GM12878 (cell line): ENCODE measurements at regions not wholly inside any gene's neighbourhood (a gene's known extent, or its start where the extent isn't known, plus 50 kb on each side); places are given as distances from the start of the nearest gene placed in this dataset.

Experiments used
- ATAC-seq: fragments of 200-7000 bp; cut with Tn5 transposase; 3 replicates; pipeline ENCODE4 v1.9.1; 2020; ENCODE audit warnings: mild to moderate bottlenecking, moderate library complexity
- BruUV-seq: library from RNA; stranded (reverse); fragments of 400-500 nt; replicated peaks from 2 replicates; lab custom pipeline; 2021; lab: Mats Ljungman, UMichigan
- CTCF ChIA-PET: fragments of 300-600 bp; sonication (Branson Sonifier 250); formaldehyde crosslinking; extraction: SDS; loops from one replicate; lab custom pipeline; 2021; ENCODE audit warnings: inconsistent platforms; lab: Yijun Ruan, JAX
- POLR2A ChIA-PET: fragments of 350-600 bp; formaldehyde crosslinking; extraction: SDS; loops from one replicate; lab custom pipeline; 2021; ENCODE audit warnings: inconsistent platforms; lab: Charles Lee
- RAD21 ChIA-PET: fragments of 300-600 bp; sonication (Branson Sonifier 250); formaldehyde crosslinking; loops from one replicate; lab custom pipeline; 2023; ENCODE audit warnings: antibody characterized with exemption; ENCODE audit not compliant: unreplicated experiment; lab: Charles Lee
- SMC1A ChIA-PET: fragments of 300-600 bp; sonication (Branson Sonifier 250); formaldehyde crosslinking; loops from one replicate; lab custom pipeline; 2023; ENCODE audit not compliant: unreplicated experiment, uncharacterized antibody; lab: Charles Lee
- DNase-seq: peaks from one replicate; pipeline ENCODE4 v3.0.0-alpha.2; 2011; ENCODE audit warnings: low read depth, low spot score
- FAIRE-seq: peaks from 3 replicates; lab custom pipeline; 2011; peaks lifted over from hg19 to GRCh38; lab: Jason Lieb, UNC
- H2AFZ ChIP-seq: 2 replicates; pipeline ENCODE4 v1.6.0; 2011; ENCODE audit warnings: low read depth, low read length, control low read depth; ENCODE audit not compliant: control insufficient read depth
- H3K27ac ChIP-seq: 2 replicates; pipeline ENCODE4 v1.5.1; 2011; ENCODE audit warnings: control low read depth; ENCODE audit not compliant: control insufficient read depth, insufficient read depth
- H3K27me3 ChIP-seq, 2 experiments: replicated peaks in 1 of 2; 2 replicates each; pipeline versions ENCODE4 v1.6.0 to v1.6.1; 2011; ENCODE audit warnings: low read length in 1 of 2; ENCODE audit not compliant: control insufficient read depth in 2 of 2, insufficient read depth in 2 of 2
- H3K36me3 ChIP-seq, 2 experiments: 2 replicates each; pipeline ENCODE4 v1.5.1; 2011; ENCODE audit warnings: low read length in 1 of 2; ENCODE audit not compliant: control insufficient read depth in 2 of 2, insufficient read depth in 2 of 2
- H3K4me1 ChIP-seq: 2 replicates; pipeline ENCODE4 v1.6.1; 2011; ENCODE audit warnings: mild to moderate bottlenecking, low read length, moderate library complexity, mixed read lengths; ENCODE audit not compliant: control insufficient read depth, insufficient read depth
- H3K4me2 ChIP-seq: 2 replicates; pipeline ENCODE4 v1.6.0; 2011; ENCODE audit warnings: control low read depth; ENCODE audit not compliant: control insufficient read depth, insufficient read depth
- H3K4me3 ChIP-seq: fragments of 200-600 bp; sonication (generic); 2 replicates; pipeline ENCODE4 v1.5.1; 2016
- H3K79me2 ChIP-seq: 2 replicates; pipeline ENCODE4 v1.6.0; 2011; ENCODE audit warnings: low read length; ENCODE audit not compliant: control insufficient read depth, insufficient read depth
- H3K9ac ChIP-seq: 2 replicates; pipeline ENCODE4 v1.8.0; 2011; ENCODE audit warnings: low read length, control low read depth, mixed read lengths; ENCODE audit not compliant: control insufficient read depth, insufficient read depth
- H3K9me3 ChIP-seq: replicated peaks from 3 replicates; pipeline ENCODE4 v1.5.1; 2011; ENCODE audit warnings: mild to moderate bottlenecking, low read length; ENCODE audit not compliant: control insufficient read depth, insufficient read depth
- H4K20me1 ChIP-seq: 2 replicates; pipeline ENCODE4 v1.6.0; 2011; ENCODE audit not compliant: control insufficient read depth, insufficient read depth
- ATF3 ChIP-seq: IDR thresholded peaks from 2 replicates; pipeline ENCODE4 v1.6.1; 2011; ENCODE audit warnings: low read depth, mild to moderate bottlenecking, low read length, moderate library complexity, borderline replicate concordance; ENCODE audit errors: extremely low read depth
- BHLHE40 ChIP-seq, 2 experiments: fragments of 450-650 bp in 1 of 2; IDR thresholded peaks; 2 replicates each; pipeline ENCODE4 v1.6.1; 2011 to 2017; ENCODE audit warnings: low read depth in 2 of 2, borderline replicate concordance in 1 of 2, improper control_type of control experiment in 1 of 2, low read length in 1 of 2, mild to moderate bottlenecking in 1 of 2
- EED ChIP-seq: sonication (generic); IDR thresholded peaks from 2 replicates; pipeline ENCODE4 v1.6.1; 2016; ENCODE audit warnings: antibody characterized with exemption, low read depth
- HDAC6 ChIP-seq: fragments of 200-600 bp; sonication (generic); IDR thresholded peaks from one replicate; pipeline ENCODE4 v1.8.0; 2017; ENCODE audit warnings: antibody characterized with exemption; ENCODE audit not compliant: unreplicated experiment
- IKZF1 ChIP-seq: fragments of 450-650 bp; conservative IDR thresholded peaks from 2 replicates; pipeline ENCODE4 v1.6.1; 2017; ENCODE audit warnings: antibody characterized with exemption, mild to moderate bottlenecking
- KDM1A ChIP-seq: fragments of 200-600 bp; sonication (generic); IDR thresholded peaks from 2 replicates; pipeline ENCODE4 v1.6.1; 2016; ENCODE audit warnings: borderline replicate concordance
- NR2C2 ChIP-seq: IDR thresholded peaks from 2 replicates; pipeline ENCODE4 v1.6.1; 2011; ENCODE audit warnings: borderline replicate concordance, low read depth; ENCODE audit not compliant: control insufficient read depth, insufficient read length
- NR2F1 ChIP-seq: fragments of 450-650 bp; conservative IDR thresholded peaks from 2 replicates; pipeline ENCODE4 v1.6.1; 2017; ENCODE audit warnings: mild to moderate bottlenecking
- SMAD1 ChIP-seq: fragments of 450-650 bp; IDR thresholded peaks from 2 replicates; pipeline ENCODE4 v1.6.1; 2018; ENCODE audit warnings: mild to moderate bottlenecking, low read depth; ENCODE audit not compliant: partially characterized antibody
- SMAD5 ChIP-seq: IDR thresholded peaks from 2 replicates; pipeline ENCODE4 v1.6.1; 2016; ENCODE audit warnings: antibody characterized with exemption, low read depth
- SREBF1 ChIP-seq: IDR thresholded peaks from 2 replicates; pipeline ENCODE4 v1.6.1; 2012; ENCODE audit warnings: mild to moderate bottlenecking, low read length
- STAT1 ChIP-seq: fragments of 450-650 bp; conservative IDR thresholded peaks from 2 replicates; pipeline ENCODE4 v1.6.1; 2014; ENCODE audit warnings: antibody characterized with exemption, mild to moderate bottlenecking
- TBL1XR1 ChIP-seq: IDR thresholded peaks from 2 replicates; pipeline ENCODE4 v1.6.1; 2012; ENCODE audit warnings: low read depth, low read length, improper control_type of control experiment
- TCF3 ChIP-seq: IDR thresholded peaks from 2 replicates; pipeline ENCODE4 v1.6.1; 2012; ENCODE audit warnings: low read depth, mild to moderate bottlenecking, low read length, borderline replicate concordance; ENCODE audit not compliant: insufficient read depth
- ZSCAN29 ChIP-seq: fragments of 450-650 bp; IDR thresholded peaks from 2 replicates; pipeline ENCODE4 v1.6.1; 2017; ENCODE audit warnings: mild to moderate bottlenecking, moderate library complexity
- WGBS: methylation state at CpG from one replicate; pipeline ENCODE4 v1.1.6; 2016; ENCODE audit warnings: low lambda C conversion rate; ENCODE audit not compliant: insufficient replicate concordance, insufficient coverage; ENCODE audit errors: missing lambda C conversion rate; 5-methylcytosine and 5-hydroxymethylcytosine counted together
- in situ Hi-C: fragments of 300-500 bp; cut with MboI; formaldehyde crosslinking; loops from 9 replicates; pipeline ENCODE4 v1.14.3; 2018; ENCODE audit warnings: mixed read lengths
- intact Hi-C: fragments of 100-400 bp; cut with micrococcal nuclease; formaldehyde crosslinking; loops from one replicate; pipeline ENCODE4 v1.14.2; 2022; ENCODE audit not compliant: unreplicated experiment
- TF ChIP-seq, protein P1 (sequence below): fragments of 450-650 bp; IDR thresholded peaks from 2 replicates; pipeline ENCODE4 v1.6.1; 2016; ENCODE audit warnings: mild to moderate bottlenecking, moderate library complexity, borderline replicate concordance

DNA sequence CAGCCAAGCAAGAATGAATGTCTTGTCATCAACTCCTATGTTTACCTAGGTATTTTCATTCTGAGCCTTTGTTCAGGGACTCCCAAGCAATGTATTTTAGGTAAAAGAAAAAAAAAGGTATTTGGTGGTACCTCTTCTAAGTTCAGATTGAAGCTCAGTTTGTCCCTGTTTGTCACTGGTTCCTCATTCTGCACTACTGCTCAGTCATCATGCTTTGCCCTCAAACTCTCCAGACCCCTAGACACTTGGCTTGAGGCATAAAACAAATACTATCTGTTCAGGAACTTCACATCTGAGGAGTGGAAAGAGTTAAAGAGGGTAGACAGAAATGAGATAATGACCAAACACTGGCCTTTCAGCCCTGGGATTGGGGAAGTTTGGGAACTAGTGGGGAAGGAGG is 163.6 kb upstream of the HNRNPA3 start:
- FAIRE-seq (no peak), DNase-seq (no peak), ATAC-seq (no peak)
- ChIA-PET CTCF (no interaction called here), POLR2A (no interaction called here), RAD21 (no interaction called here), SMC1A (interaction anchor here (1.0 kb wide), 1 partner anchor 583 kb away, joined by 3 read pairs; no protein-coding TSS in a partner anchor)
- H3K9me3 ChIP-seq: no peaks in the 10 kb centered on the region; the same call in 2 of the 3 replicates
- in situ Hi-C loops (no loop called here), intact Hi-C loops (no loop called here)
- no peaks in the 10 kb centered on the region for H3K79me2 ChIP-seq
- H4K20me1 ChIP-seq: no peaks in the 10 kb centered on the region
- H3K4me2 ChIP-seq: no peak overlapping the region
- H3K36me3 ChIP-seq: no peaks in the 10 kb centered on the region
- no peaks in the 10 kb centered on the region for H3K4me1 ChIP-seq
- no peaks in the 10 kb centered on the region for H3K27me3 ChIP-seq
- H2AFZ ChIP-seq: no peak overlapping the region
- TF ChIP-seq HDAC6 (no peak), STAT1 (no peak), SMAD1 (no peak), BHLHE40 (IDR thresholded peaks at IDR 0.05; ENCODE audit: borderline replicate concordance in 1 of 2, low read depth in 2 of 2, low read length in 1 of 2) (no peak), SREBF1 (no peak), KDM1A (no peak), TBL1XR1 (no peak), SMAD5 (no peak), TCF3 (no peak)
- no TSS peak for BruUV-seq
- no peak overlapping the region for H3K9ac ChIP-seq
- H3K27ac ChIP-seq: no peak overlapping the region
- H3K4me3 ChIP-seq: no peak overlapping the region

DNA sequence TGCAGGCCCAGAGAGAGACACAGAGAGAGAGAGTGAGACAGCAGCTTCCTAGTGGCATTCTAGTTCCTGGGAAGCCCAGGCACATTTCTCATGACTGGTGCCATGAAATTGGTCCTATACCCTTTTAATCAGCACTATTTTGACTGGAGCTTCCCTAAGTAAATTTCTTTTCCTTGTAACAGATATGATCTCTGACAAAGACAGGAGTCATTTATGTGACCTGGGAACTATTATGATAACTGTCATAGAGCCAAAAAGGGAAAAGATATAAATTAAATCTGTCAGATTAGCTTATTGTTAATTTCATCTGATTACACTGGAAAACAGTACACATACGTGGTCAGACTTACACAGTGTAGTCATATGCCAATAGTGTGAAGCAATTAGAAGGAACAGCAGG is 161.3 kb upstream of the HNRNPA3 start:
- Histone ChIP-seq H3K27ac (no peak overlapping the region), H3K27me3 (no peaks in the 10 kb centered on the region), H3K4me2 (no peak overlapping the region), H3K4me3 (no peak overlapping the region), H3K36me3 (no peaks in the 10 kb centered on the region), H4K20me1 (no peaks in the 10 kb centered on the region), H3K79me2 (no peaks in the 10 kb centered on the region), H2AFZ (no peak overlapping the region), H3K9me3 (no peaks in the 10 kb centered on the region; the same call in 2 of the 3 replicates), H3K9ac (no peak overlapping the region), H3K4me1 (no peaks in the 10 kb centered on the region)
- FAIRE-seq (no peak), ATAC-seq (no peak), DNase-seq (no peak)
- 0% methylated on average over 1 of the region's 1 CpG for WGBS
- CTCF ChIA-PET: no interaction called here
- BruUV-seq: no TSS peak
- in situ Hi-C loops: no loop called here
- SMC1A ChIA-PET: interaction anchor here (0.6 to 1.2 kb wide), 3 partner anchors 9 to 584 kb away, joined by 3 to 5 read pairs (median 3); no protein-coding TSS in a partner anchor
- intact Hi-C loops: no loop called here
- POLR2A ChIA-PET: no interaction called here
- RAD21 ChIA-PET: interaction anchor here (1.0 kb wide), 1 partner anchor 164 kb away, joined by 3 read pairs; no protein-coding TSS in a partner anchor
- TF ChIP-seq ATF3: no peak
- TF ChIP-seq NR2C2: no peak
- no peak for TF ChIP-seq SMAD1
- TF ChIP-seq ZSCAN29: no peak
- TF ChIP-seq, protein P1, sequence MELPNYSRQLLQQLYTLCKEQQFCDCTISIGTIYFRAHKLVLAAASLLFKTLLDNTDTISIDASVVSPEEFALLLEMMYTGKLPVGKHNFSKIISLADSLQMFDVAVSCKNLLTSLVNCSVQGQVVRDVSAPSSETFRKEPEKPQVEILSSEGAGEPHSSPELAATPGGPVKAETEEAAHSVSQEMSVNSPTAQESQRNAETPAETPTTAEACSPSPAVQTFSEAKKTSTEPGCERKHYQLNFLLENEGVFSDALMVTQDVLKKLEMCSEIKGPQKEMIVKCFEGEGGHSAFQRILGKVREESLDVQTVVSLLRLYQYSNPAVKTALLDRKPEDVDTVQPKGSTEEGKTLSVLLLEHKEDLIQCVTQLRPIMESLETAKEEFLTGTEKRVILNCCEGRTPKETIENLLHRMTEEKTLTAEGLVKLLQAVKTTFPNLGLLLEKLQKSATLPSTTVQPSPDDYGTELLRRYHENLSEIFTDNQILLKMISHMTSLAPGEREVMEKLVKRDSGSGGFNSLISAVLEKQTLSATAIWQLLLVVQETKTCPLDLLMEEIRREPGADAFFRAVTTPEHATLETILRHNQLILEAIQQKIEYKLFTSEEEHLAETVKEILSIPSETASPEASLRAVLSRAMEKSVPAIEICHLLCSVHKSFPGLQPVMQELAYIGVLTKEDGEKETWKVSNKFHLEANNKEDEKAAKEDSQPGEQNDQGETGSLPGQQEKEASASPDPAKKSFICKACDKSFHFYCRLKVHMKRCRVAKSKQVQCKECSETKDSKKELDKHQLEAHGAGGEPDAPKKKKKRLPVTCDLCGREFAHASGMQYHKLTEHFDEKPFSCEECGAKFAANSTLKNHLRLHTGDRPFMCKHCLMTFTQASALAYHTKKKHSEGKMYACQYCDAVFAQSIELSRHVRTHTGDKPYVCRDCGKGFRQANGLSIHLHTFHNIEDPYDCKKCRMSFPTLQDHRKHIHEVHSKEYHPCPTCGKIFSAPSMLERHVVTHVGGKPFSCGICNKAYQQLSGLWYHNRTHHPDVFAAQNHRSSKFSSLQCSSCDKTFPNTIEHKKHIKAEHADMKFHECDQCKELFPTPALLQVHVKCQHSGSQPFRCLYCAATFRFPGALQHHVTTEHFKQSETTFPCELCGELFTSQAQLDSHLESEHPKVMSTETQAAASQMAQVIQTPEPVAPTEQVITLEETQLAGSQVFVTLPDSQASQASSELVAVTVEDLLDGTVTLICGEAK: no peak
- TF ChIP-seq IKZF1: no peak
- no peak for TF ChIP-seq HDAC6
- TF ChIP-seq NR2F1: no peak
- TF ChIP-seq EED: no peak
